SU-DHL-6 (cell line): ENCODE measurements at regions not wholly inside any gene's neighbourhood (a gene's known extent, or its start where the extent isn't known, plus 50 kb on each side); places are given as distances from the start of the nearest gene placed in this dataset.

Experiments
- H2AFZ ChIP-seq: fragments of 200-600 bp; sonication (generic); 2 replicates; pipeline ENCODE4 v1.6.1; 2014; ENCODE audit warnings: low read depth, mild to moderate bottlenecking, moderate library complexity, mixed read lengths, antibody characterized with exemption, low read length; ENCODE audit not compliant: severe bottlenecking
- H3F3A ChIP-seq: fragments of 200-600 bp; shearing (Covaris generic); 2 replicates; pipeline ENCODE4 v1.6.0; 2016; ENCODE audit warnings: antibody characterized with exemption, mild to moderate bottlenecking; ENCODE audit not compliant: insufficient read depth
- H3K27ac ChIP-seq: fragments of 200-600 bp; sonication (generic); 2 replicates; pipeline ENCODE4 v1.5.1; 2016; ENCODE audit warnings: low read depth, mild to moderate bottlenecking, low read length, moderate library complexity, mixed read lengths
- H3K27me3 ChIP-seq: fragments of 200-600 bp; sonication (generic), shearing (Covaris generic); 2 replicates; pipeline ENCODE4 v1.6.0; 2014; ENCODE audit warnings: mild to moderate bottlenecking, low read length
- H3K36me3 ChIP-seq: fragments of 200-600 bp; sonication (generic); 2 replicates; pipeline ENCODE4 v1.6.1; 2014; ENCODE audit warnings: mild to moderate bottlenecking, low read length, mixed read lengths
- H3K4me2 ChIP-seq: fragments of 300-600, 200-600 bp; shearing (Covaris generic), sonication (generic); 2 replicates; pipeline ENCODE4 v1.6.0; 2014; ENCODE audit warnings: low read length, low read depth, mild to moderate bottlenecking; ENCODE audit not compliant: poor library complexity, severe bottlenecking
- H3K4me3 ChIP-seq: fragments of 200-600 bp; sonication (generic); 2 replicates; pipeline ENCODE4 v1.5.1; 2014; ENCODE audit warnings: antibody characterized with exemption, low read length, mild to moderate bottlenecking, mixed read lengths; ENCODE audit not compliant: insufficient read depth, poor library complexity, severe bottlenecking
- H3K79me2 ChIP-seq: fragments of 200-600 bp; sonication (generic); 2 replicates; pipeline ENCODE4 v1.6.1; 2014; ENCODE audit warnings: mild to moderate bottlenecking, low read length, moderate library complexity; ENCODE audit not compliant: insufficient read depth
- H3K9ac ChIP-seq: fragments of 200-600 bp; sonication (generic); 2 replicates; pipeline ENCODE4 v1.7.0; 2014; ENCODE audit warnings: mild to moderate bottlenecking, low read length
- H3K9me2 ChIP-seq: fragments of 200-600 bp; sonication (generic); replicated peaks from 2 replicates; pipeline ENCODE4 v1.6.1; 2014; ENCODE audit warnings: low read length; ENCODE audit not compliant: insufficient read depth
- H3K9me3 ChIP-seq: fragments of 200-600 bp; sonication (generic); 2 replicates; pipeline ENCODE4 v1.6.1; 2014; ENCODE audit warnings: low read length, mixed read lengths; ENCODE audit not compliant: insufficient read depth
- H4K20me1 ChIP-seq: fragments of 200-600 bp; sonication (generic); 2 replicates; pipeline ENCODE4 v1.6.1; 2014; ENCODE audit warnings: low read depth, mild to moderate bottlenecking, antibody characterized with exemption, low read length, moderate library complexity, mixed read lengths
- CTCF ChIP-seq: fragments of 200-600 bp; sonication (generic); IDR thresholded peaks from one replicate; pipeline ENCODE4 v1.5.1; 2017; ENCODE audit warnings: antibody characterized with exemption, mild to moderate bottlenecking, low read length, moderate library complexity; ENCODE audit not compliant: insufficient read depth, poor library complexity, severe bottlenecking
- EZH2phosphoT487 ChIP-seq: fragments of 200-600 bp; sonication (generic), shearing (Covaris generic); conservative IDR thresholded peaks from 2 replicates; pipeline ENCODE4 v1.6.1; 2018; ENCODE audit warnings: mild to moderate bottlenecking, antibody characterized with exemption, low read length, moderate library complexity, mixed read lengths

DNA sequence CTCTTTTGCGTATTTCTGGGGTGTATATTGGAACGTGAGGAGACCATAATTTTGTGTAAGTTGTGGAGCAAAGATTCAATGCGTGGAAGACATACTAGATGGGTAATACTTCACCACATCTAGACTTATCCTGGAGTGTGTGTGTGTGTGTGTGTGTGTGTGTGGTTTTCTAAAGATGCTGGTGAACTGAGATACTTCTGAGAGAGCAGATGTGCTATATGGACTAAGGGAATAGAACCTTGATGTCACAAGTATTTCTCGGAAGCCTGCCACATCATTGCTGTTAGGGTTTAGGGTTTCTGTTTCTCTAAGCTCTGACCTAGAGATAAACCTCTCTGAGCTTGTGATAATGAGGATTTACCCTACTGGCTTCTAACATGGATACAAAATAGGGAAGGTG is 138.8 kb downstream of the DACT1 start:
- no peaks in the 10 kb centered on the region for H4K20me1 ChIP-seq
- H3K27ac ChIP-seq: no peak overlapping the region
- H3K9me3 ChIP-seq: no peaks in the 10 kb centered on the region
- no peak overlapping the region for H3K4me2 ChIP-seq
- TF ChIP-seq EZH2phosphoT487: no peak
- TF ChIP-seq CTCF: no peak
- H3F3A ChIP-seq: no peaks in the 10 kb centered on the region
- H2AFZ ChIP-seq: no peak overlapping the region
- no peaks in the 10 kb centered on the region for H3K36me3 ChIP-seq
- no peaks in the 10 kb centered on the region for H3K79me2 ChIP-seq
- H3K4me3 ChIP-seq: no peak overlapping the region
- no peaks in the 10 kb centered on the region for H3K9me2 ChIP-seq
- no peak overlapping the region for H3K9ac ChIP-seq
- no peaks in the 10 kb centered on the region for H3K27me3 ChIP-seq

GRCh38 chr14:58777541-58777979 is 139.8 kb downstream of the DACT1 start:
- Histone ChIP-seq H3K9me2 (no peaks in the 10 kb centered on the region), H3K27ac (no peak overlapping the region), H3K4me2 (no peak overlapping the region), H3K4me3 (no peak overlapping the region), H3K27me3 (no peaks in the 10 kb centered on the region), H2AFZ (no peak overlapping the region), H3K9me3 (no peaks in the 10 kb centered on the region), H3K79me2 (no peaks in the 10 kb centered on the region), H3K9ac (no peak overlapping the region), H3K36me3 (no peaks in the 10 kb centered on the region), H4K20me1 (no peaks in the 10 kb centered on the region), H3F3A (no peaks in the 10 kb centered on the region)
- no peak for TF ChIP-seq CTCF
- no peak for TF ChIP-seq EZH2phosphoT487

DNA sequence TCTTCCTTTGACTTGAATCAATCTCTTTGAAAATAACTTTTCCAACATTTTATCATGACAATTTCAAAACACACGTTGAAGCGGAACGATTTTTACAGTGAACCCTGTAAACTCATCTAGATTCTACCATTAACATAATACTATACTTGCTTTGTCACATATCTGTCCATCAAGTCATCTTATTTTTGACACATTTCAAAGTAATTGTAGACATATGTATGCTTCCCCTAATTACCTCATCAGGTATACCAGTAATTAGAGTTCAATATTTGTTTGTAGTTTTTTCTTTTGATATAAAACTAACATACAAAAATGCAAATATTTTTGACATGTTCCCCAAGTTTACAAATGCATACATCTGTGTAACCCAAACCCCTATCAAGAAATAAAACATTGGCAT is 140.4 kb downstream of the DACT1 start:
- Histone ChIP-seq H4K20me1 (no peaks in the 10 kb centered on the region), H3K9me3 (no peaks in the 10 kb centered on the region), H3K9ac (no peak overlapping the region), H3K27ac (no peak overlapping the region), H3K79me2 (no peaks in the 10 kb centered on the region), H3K27me3 (no peaks in the 10 kb centered on the region), H3K4me3 (no peak overlapping the region), H3K4me2 (no peak overlapping the region), H3K36me3 (no peaks in the 10 kb centered on the region), H3K9me2 (no peaks in the 10 kb centered on the region), H2AFZ (no peak overlapping the region), H3F3A (no peaks in the 10 kb centered on the region)
- TF ChIP-seq EZH2phosphoT487: no peak
- no peak for TF ChIP-seq CTCF
